Sigmoid colon (tissue), 6 donors: ENCODE measurements at regions not wholly inside any gene's neighbourhood (a gene's known extent, or its start where the extent isn't known, plus 50 kb on each side); places are given as distances from the start of the nearest gene placed in this dataset.

Experiments
- DNase-seq: peaks from one replicate; pipeline ENCODE4 v3.0.0-alpha.2; 2019
- H3K27ac ChIP-seq, 4 donors: fragments of 200-600 bp; sonication (generic); one replicate each; pipeline ENCODE4 v1.5.1; 2016 to 2019; ENCODE audit warnings: mild to moderate bottlenecking in 1 of 4
- H3K27me3 ChIP-seq, 3 donors: fragments of 200-600 bp; sonication (generic); one replicate each; pipeline ENCODE4 v1.5.1; 2019; ENCODE audit warnings: mild to moderate bottlenecking in 1 of 3
- H3K36me3 ChIP-seq, 4 donors: fragments of 200-600 bp; sonication (generic); one replicate each; pipeline ENCODE4 v1.5.1; 2016 to 2019
- H3K4me1 ChIP-seq, 4 donors: fragments of 200-600 bp; sonication (generic); one replicate each; pipeline ENCODE4 v1.5.1; 2017 to 2019
- H3K4me3 ChIP-seq, 4 donors: fragments of 200-600 bp; sonication (generic); one replicate each; pipeline ENCODE4 v1.5.1; 2017 to 2019; ENCODE audit warnings: mild to moderate bottlenecking in 2 of 4, moderate library complexity in 1 of 4
- H3K9me3 ChIP-seq, 4 donors: fragments of 200-600 bp in 3 of 4; sonication (generic) in 3 of 4; one replicate each; pipeline versions ENCODE4 v1.5.1 to v1.6.1; 2013 to 2019
- EP300 ChIP-seq, 4 donors: sonication (generic); formaldehyde crosslinking; IDR thresholded peaks; one replicate each; pipeline ENCODE4 v1.6.1; 2017; ENCODE audit warnings: antibody characterized with exemption in 4 of 4
- POLR2A ChIP-seq, 2 donors: fragments of 450-650 bp; IDR thresholded peaks; one replicate each; pipeline ENCODE4 v1.6.1; 2016; ENCODE audit warnings: antibody characterized with exemption in 2 of 2, mild to moderate bottlenecking in 2 of 2, moderate library complexity in 2 of 2
- POLR2AphosphoS5 ChIP-seq, 4 donors: sonication (generic); formaldehyde crosslinking; IDR thresholded peaks; one replicate each; pipeline ENCODE4 v1.6.1; 2017; ENCODE audit warnings: antibody characterized with exemption in 4 of 4
- WGBS, 2 donors: extraction: QIAGEN DNeasy Blood & Tissue Kit; methylation state at CpG; one replicate each; pipeline ENCODE4 v1.1.7; 2013; 5-methylcytosine and 5-hydroxymethylcytosine counted together
- intact Hi-C: fragments of 100-400 bp; cut with DNase I; formaldehyde crosslinking; loops from one replicate; pipeline ENCODE4 v1.15.1; 2023
- TF ChIP-seq, protein P1 (sequence below), 4 experiments: fragments of 450-650 bp in 3 of 4; fragments of 200-600 bp in 1 of 4; IDR thresholded peaks; one replicate each; pipeline ENCODE4 v1.5.1; 2016 to 2019; ENCODE audit warnings: antibody characterized with exemption in 4 of 4, mild to moderate bottlenecking in 3 of 4, moderate library complexity in 2 of 4
- donor health status: healthy with polysubstance abuse.
- donor health status: healthy.

DNA sequence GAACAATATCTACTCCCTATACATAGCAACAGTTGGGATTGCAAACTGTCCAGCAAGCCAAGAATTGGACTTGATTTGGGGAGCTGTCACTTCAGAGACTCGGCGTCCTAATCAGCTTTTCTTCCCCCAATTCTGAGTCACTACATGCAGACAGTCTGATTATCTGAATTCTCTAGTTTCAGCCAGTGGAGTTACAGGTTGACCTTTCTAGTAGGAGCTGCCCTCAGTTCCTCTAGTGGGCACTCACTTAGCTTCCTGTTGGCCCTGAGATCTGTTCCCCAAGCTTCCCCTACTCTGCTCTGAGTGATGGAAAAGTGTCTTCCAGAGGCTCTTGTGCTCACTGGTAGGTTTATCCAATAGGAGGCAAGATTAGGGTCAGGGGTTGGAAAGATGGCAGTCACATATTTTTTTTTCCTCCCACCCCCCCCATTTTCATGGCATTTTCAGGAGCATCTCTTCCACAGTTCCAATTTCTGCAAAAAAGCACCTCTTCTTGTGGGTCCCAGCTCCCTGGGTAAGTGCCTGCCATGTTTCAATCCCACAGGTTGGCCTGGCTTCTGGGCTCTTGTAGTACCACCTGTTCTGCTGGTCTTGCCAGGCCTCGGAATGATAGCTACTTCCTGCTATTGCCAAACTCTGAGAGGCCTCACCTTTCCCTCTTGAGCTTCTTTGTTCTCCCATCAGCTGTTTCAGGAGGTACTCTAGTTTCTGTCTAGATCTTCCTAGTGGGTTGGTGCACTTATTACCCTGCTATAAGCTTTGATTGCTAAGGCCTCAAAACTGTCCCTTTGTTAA lies 182.2 kb downstream of the RAP2B start:
- Histone ChIP-seq H3K4me1 (no peaks in the 10 kb centered on the region), H3K27ac (no peak overlapping the region), H3K4me3 (no peak overlapping the region), H3K36me3 (no peaks in the 10 kb centered on the region), H3K27me3 (no peaks in the 10 kb centered on the region), H3K9me3 (peaks cover 0 to 5% (median 0%) of the 10 kb centered on the region in 4 donors)
- no peak for DNase-seq
- TF ChIP-seq EP300 (IDR thresholded peaks at IDR 0.05) (no peak), POLR2A (IDR thresholded peaks at IDR 0.05) (no peak), POLR2AphosphoS5 (IDR thresholded peaks at IDR 0.05) (no peak)
- TF ChIP-seq, protein P1, sequence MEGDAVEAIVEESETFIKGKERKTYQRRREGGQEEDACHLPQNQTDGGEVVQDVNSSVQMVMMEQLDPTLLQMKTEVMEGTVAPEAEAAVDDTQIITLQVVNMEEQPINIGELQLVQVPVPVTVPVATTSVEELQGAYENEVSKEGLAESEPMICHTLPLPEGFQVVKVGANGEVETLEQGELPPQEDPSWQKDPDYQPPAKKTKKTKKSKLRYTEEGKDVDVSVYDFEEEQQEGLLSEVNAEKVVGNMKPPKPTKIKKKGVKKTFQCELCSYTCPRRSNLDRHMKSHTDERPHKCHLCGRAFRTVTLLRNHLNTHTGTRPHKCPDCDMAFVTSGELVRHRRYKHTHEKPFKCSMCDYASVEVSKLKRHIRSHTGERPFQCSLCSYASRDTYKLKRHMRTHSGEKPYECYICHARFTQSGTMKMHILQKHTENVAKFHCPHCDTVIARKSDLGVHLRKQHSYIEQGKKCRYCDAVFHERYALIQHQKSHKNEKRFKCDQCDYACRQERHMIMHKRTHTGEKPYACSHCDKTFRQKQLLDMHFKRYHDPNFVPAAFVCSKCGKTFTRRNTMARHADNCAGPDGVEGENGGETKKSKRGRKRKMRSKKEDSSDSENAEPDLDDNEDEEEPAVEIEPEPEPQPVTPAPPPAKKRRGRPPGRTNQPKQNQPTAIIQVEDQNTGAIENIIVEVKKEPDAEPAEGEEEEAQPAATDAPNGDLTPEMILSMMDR (IDR thresholded peaks at IDR 0.05), result no peak
- WGBS, 2 donors, result 68 to 82% methylated on average over 3 of the region's 3 CpGs
- intact Hi-C loops, result no loop called here

DNA sequence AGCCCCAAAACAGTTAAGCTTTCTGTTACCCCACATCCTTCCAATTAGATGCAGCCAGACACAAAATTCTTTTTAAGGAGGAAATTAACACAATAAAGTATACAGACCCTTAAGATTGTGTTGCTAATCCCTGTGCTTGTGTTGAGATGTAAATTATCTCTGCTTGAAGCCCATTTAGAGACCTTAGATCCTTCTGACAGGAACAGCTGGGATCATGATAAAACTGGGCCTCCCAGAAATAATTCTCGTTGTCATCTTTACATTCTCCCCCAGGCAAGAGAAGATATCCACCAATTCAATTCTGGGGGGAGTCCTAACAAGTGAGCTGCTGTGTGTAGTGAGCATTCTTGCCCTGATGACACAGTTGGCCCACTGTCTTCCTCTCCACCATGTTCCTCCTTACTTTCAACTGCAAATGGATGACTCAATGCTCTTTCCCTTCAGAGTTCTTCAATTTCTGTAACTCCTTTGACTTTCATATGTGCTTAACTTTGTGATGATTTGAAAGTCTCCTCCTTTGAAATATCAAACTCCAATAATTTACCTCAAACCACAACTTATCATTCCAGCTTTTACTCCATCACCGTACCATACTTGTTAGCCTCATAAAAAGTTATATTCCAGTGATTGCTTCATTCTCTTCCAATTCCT lies 186.6 kb downstream of the RAP2B start:
- DNase-seq, result no peak
- TF ChIP-seq POLR2A (IDR thresholded peaks at IDR 0.05), result no peak
- TF ChIP-seq, protein P1 (IDR thresholded peaks at IDR 0.05), result no peak
- no peak for TF ChIP-seq EP300 (IDR thresholded peaks at IDR 0.05)
- TF ChIP-seq POLR2AphosphoS5 (IDR thresholded peaks at IDR 0.05), result no peak
- no peak overlapping the region for H3K4me3 ChIP-seq
- no peak overlapping the region for H3K27ac ChIP-seq
- WGBS, 2 donors, result 59 to 67% methylated on average over 2 of the region's 2 CpGs
- intact Hi-C loops, result no loop called here
- no peaks in the 10 kb centered on the region for H3K36me3 ChIP-seq
- H3K27me3 ChIP-seq, result no peaks in the 10 kb centered on the region
- H3K4me1 ChIP-seq, result no peaks in the 10 kb centered on the region
- H3K9me3 ChIP-seq, result peaks cover 0 to 5% (median 0%) of the 10 kb centered on the region in 4 donors

DNA sequence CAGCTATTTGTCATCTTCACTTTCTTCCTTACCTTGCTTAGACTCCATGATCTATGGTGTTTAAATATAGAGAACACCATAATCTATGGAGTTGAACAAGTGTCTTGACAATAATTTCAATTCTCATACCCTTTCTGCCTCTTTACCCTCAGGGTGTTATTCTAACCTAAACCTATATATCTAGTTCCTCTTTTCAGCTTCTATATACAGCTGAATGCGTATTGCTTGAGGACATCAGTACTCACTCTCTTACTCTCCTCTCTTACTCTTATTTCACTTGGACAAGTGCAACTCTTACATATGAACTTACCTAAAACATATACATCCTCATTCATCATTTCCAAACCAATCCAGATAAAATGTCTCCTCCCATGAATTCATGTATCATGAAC lies 187.1 kb downstream of the RAP2B start:
- TF ChIP-seq POLR2A (IDR thresholded peaks at IDR 0.05), result no peak
- TF ChIP-seq EP300 (IDR thresholded peaks at IDR 0.05), result no peak
- TF ChIP-seq, protein P1 (IDR thresholded peaks at IDR 0.05), result no peak
- no peaks in the 10 kb centered on the region for H3K27me3 ChIP-seq
- H3K27ac ChIP-seq, result no peak overlapping the region
- intact Hi-C loops, result no loop called here
- no peaks in the 10 kb centered on the region for H3K36me3 ChIP-seq
- no peak for DNase-seq
- H3K4me3 ChIP-seq, result no peak overlapping the region
- H3K9me3 ChIP-seq, result peaks cover 0 to 5% (median 0%) of the 10 kb centered on the region in 4 donors
- no peaks in the 10 kb centered on the region for H3K4me1 ChIP-seq
- WGBS, 2 donors, result 86% methylated on average over 1 of the region's 1 CpG

DNA sequence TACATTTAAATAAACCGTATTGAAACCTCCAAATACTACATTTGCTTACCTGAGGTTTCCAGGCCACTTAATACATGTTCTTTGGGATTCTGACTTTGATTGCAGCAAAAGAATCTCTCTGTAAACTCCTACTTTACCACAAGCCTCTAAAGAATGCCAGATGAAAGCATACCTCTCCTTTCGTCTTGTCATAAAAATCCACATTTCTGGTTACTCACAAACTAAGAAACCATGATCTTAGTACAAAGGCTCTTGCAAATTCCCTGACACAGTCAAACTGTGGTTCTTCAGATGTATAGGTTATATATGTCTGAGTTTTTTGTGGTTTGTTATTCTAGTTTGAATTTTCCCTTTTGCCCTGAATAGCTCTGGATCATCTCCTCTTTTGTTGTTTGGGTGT lies 188.4 kb downstream of the RAP2B start:
- 55 to 57% methylated on average over 2 of the region's 2 CpGs for WGBS, 2 donors
- H3K4me1 ChIP-seq, result no peaks in the 10 kb centered on the region
- intact Hi-C loops, result no loop called here

More for the DNA sequence above, 188.4 kb downstream of the RAP2B start:
- DNase-seq, result no peak
- no peak overlapping the region for H3K4me3 ChIP-seq
- no peak overlapping the region for H3K27ac ChIP-seq
- no peak for TF ChIP-seq POLR2AphosphoS5 (IDR thresholded peaks at IDR 0.05)
- no peak for TF ChIP-seq EP300 (IDR thresholded peaks at IDR 0.05)
- no peak for TF ChIP-seq POLR2A (IDR thresholded peaks at IDR 0.05)
- TF ChIP-seq, protein P1 (IDR thresholded peaks at IDR 0.05), result no peak
- H3K36me3 ChIP-seq, result no peaks in the 10 kb centered on the region
- H3K9me3 ChIP-seq, result peaks cover 0 to 5% (median 0%) of the 10 kb centered on the region in 4 donors
- H3K27me3 ChIP-seq, result no peaks in the 10 kb centered on the region
